Body of pancreas (tissue), 4 donors: ENCODE measurements at regions not wholly inside any gene's neighbourhood (a gene's known extent, or its start where the extent isn't known, plus 50 kb on each side); places are given as distances from the start of the nearest gene placed in this dataset.

ENCODE experiments used
- POLR2A ChIP-seq, 3 donors: fragments of 450-650 bp; IDR thresholded peaks; one replicate each; pipeline ENCODE4 v1.6.1; 2016; ENCODE audit warnings: antibody characterized with exemption in 3 of 3, mild to moderate bottlenecking in 2 of 3
- TF ChIP-seq, protein P1 (sequence below), 7 experiments: fragments of 450-650 bp in 4 of 7; fragments of 200-600 bp in 3 of 7; sonication (generic) in 3 of 7; IDR thresholded peaks; one replicate each; pipeline ENCODE4 v1.5.1; 2016 to 2019; ENCODE audit warnings: antibody characterized with exemption in 7 of 7

DNA sequence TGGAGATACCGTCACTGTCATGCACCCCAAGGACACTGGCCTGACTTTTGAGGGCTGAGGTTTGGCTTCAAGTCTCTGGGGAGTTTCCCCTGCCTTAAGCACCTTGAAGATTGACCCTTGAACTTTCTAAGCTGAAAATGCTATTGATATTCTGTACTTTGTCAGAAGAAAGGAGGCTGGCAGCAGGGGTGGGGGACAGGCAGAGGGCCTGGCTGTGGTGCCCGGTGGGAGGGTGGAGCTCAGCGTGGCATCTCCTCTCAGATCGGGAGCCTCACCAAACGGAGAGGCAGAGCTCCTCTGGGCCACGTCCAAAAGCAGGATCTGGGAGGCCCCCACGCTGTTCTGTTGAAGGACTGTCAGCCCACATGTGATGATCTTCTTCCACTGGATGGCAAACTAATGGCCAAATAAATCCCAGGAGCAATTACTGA, 305.2 kb upstream of the IRX3 start:
- TF ChIP-seq, protein P1, sequence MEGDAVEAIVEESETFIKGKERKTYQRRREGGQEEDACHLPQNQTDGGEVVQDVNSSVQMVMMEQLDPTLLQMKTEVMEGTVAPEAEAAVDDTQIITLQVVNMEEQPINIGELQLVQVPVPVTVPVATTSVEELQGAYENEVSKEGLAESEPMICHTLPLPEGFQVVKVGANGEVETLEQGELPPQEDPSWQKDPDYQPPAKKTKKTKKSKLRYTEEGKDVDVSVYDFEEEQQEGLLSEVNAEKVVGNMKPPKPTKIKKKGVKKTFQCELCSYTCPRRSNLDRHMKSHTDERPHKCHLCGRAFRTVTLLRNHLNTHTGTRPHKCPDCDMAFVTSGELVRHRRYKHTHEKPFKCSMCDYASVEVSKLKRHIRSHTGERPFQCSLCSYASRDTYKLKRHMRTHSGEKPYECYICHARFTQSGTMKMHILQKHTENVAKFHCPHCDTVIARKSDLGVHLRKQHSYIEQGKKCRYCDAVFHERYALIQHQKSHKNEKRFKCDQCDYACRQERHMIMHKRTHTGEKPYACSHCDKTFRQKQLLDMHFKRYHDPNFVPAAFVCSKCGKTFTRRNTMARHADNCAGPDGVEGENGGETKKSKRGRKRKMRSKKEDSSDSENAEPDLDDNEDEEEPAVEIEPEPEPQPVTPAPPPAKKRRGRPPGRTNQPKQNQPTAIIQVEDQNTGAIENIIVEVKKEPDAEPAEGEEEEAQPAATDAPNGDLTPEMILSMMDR (IDR thresholded peaks at IDR 0.05), result no peak
- no peak for TF ChIP-seq POLR2A (IDR thresholded peaks at IDR 0.05)
